ENCODE measurements at regions not wholly inside any gene's neighbourhood (a gene's known extent, or its start where the extent isn't known, plus 50 kb on each side); places are given as distances from the start of the nearest gene placed in this dataset.

DNA sequence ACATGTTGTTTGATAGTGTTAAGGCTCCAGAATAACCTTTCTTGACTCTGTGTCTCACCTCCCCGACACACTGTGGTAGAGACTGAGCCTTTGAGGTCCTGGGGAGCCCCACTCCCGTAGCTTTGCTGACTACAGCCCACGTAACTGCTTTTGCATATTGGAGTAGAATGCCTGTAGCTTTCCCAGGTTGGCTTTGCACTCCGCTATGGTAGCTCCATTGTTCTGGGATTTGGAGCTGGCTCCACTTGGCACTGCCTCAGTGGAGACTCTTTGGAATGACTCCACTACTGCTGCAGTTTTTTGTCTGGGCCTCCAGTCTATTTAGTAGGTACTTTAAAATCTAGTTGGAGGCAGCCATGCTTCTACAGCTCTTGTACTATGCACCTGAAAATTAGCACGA lies 56.2 kb upstream of the ANXA1 start:
- H3K27me3 Mint-ChIP-seq, result no peaks in the 10 kb centered on the region
- no peak overlapping the region for H3K4me3 Mint-ChIP-seq
- CTCF ChIA-PET, result interaction anchor here (1.3 kb wide), 1 partner anchor 12 kb away, joined by 4 read pairs; no protein-coding TSS in a partner anchor
- no peak overlapping the region for H3K4me3 ChIP-seq (ENCODE audit: low read length)
- ATAC-seq (ENCODE audit: poor library complexity) (no peak), DNase-seq (no peak)
- POLR2A ChIA-PET, result interaction anchor here (0.8 to 1.1 kb wide), 2 partner anchors 15 to 19 kb away, joined by 3 read pairs; no protein-coding TSS in a partner anchor
- no peaks in the 10 kb centered on the region for H3K36me3 ChIP-seq (ENCODE audit: insufficient read depth, low read length)
- intact Hi-C loops (cut with DNase I, micrococcal nuclease), result no loop called here
- no peaks in the 10 kb centered on the region for H3K4me1 ChIP-seq (ENCODE audit: insufficient read depth, low read length)
- no peaks in the 10 kb centered on the region for H3K27me3 ChIP-seq (ENCODE audit: control insufficient read depth in 1 of 2, insufficient read depth in 2 of 2, low read length in 2 of 2)
- H3K9me3 ChIP-seq (ENCODE audit: control insufficient read depth in 1 of 2, insufficient read depth in 1 of 2, low read length in 2 of 2), result no peaks in the 10 kb centered on the region
- H3K27ac ChIP-seq (ENCODE audit: low read depth in 1 of 2, low read length in 2 of 2), result no peak overlapping the region
- TF ChIP-seq, protein P1, sequence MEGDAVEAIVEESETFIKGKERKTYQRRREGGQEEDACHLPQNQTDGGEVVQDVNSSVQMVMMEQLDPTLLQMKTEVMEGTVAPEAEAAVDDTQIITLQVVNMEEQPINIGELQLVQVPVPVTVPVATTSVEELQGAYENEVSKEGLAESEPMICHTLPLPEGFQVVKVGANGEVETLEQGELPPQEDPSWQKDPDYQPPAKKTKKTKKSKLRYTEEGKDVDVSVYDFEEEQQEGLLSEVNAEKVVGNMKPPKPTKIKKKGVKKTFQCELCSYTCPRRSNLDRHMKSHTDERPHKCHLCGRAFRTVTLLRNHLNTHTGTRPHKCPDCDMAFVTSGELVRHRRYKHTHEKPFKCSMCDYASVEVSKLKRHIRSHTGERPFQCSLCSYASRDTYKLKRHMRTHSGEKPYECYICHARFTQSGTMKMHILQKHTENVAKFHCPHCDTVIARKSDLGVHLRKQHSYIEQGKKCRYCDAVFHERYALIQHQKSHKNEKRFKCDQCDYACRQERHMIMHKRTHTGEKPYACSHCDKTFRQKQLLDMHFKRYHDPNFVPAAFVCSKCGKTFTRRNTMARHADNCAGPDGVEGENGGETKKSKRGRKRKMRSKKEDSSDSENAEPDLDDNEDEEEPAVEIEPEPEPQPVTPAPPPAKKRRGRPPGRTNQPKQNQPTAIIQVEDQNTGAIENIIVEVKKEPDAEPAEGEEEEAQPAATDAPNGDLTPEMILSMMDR (IDR thresholded peaks at IDR 0.05), result no peak
- peaks cover 5% of the 10 kb centered on the region for H3K4me1 Mint-ChIP-seq (ENCODE audit: low read depth)
- H3K9me3 Mint-ChIP-seq, result no peaks in the 10 kb centered on the region
- H3K36me3 Mint-ChIP-seq (ENCODE audit: low read depth), result no peaks in the 10 kb centered on the region
- H3K27ac Mint-ChIP-seq, result no peak overlapping the region

DNA sequence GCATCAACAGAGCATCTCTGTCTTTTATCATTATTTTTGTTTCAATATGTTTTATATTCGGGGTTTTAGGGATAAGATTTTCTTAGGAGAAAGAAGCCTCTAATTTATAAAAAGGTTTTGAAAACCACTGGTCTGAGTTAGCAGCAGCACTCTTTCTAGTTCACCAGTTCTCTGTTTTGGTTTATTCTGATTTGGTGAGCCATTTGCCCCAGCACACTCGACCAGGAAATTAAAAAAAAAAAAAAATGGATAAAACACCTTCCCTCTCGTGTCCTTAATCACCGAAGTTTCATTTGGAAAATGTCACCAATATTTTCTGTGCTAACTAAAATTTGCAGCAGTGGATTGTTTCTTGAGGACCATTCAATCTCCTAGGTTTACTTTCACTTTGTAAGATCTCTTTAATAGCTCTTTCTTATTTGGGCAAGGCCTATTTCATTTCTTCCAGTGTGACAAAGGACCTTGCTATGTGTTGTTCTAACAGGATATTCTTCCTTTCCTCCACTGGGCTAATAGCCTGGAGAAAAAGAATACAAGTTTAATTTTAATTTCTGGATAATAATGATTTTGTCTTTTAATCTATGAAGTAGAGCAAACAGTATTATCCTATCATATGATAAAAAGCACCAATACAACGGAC lies 57.8 kb upstream of the ANXA1 start:
- Histone ChIP-seq H3K4me3 (ENCODE audit: low read length) (no peak overlapping the region), H3K4me1 (ENCODE audit: insufficient read depth, low read length) (no peaks in the 10 kb centered on the region), H3K36me3 (ENCODE audit: insufficient read depth, low read length) (no peaks in the 10 kb centered on the region), H3K27me3 (ENCODE audit: control insufficient read depth in 1 of 2, insufficient read depth in 2 of 2, low read length in 2 of 2) (peaks cover 0 to 3% of the 10 kb centered on the region in 2 experiments), H3K9me3 (ENCODE audit: control insufficient read depth in 1 of 2, insufficient read depth in 1 of 2, low read length in 2 of 2) (no peaks in the 10 kb centered on the region), H3K27ac (ENCODE audit: low read depth in 1 of 2, low read length in 2 of 2) (no peak overlapping the region)
- no peaks in the 10 kb centered on the region for H3K27me3 Mint-ChIP-seq
- H3K27ac Mint-ChIP-seq, result no peak overlapping the region
- no peak for DNase-seq
- H3K36me3 Mint-ChIP-seq (ENCODE audit: low read depth), result no peaks in the 10 kb centered on the region
- no peaks in the 10 kb centered on the region for H3K9me3 Mint-ChIP-seq
- intact Hi-C loops (cut with DNase I, micrococcal nuclease), result no loop called here
- peaks cover 5% of the 10 kb centered on the region for H3K4me1 Mint-ChIP-seq (ENCODE audit: low read depth)
- ChIA-PET POLR2A (interaction anchor here (1.1 kb wide), 1 partner anchor 1078 kb away, joined by 3 read pairs; no protein-coding TSS in a partner anchor), CTCF (interaction anchor here (0.7 to 2.2 kb wide), 2 partner anchors 14 to 108 kb away, joined by 3 to 6 read pairs; no protein-coding TSS in a partner anchor)
- TF ChIP-seq, protein P1 (IDR thresholded peaks at IDR 0.05), result no peak
- no peak for ATAC-seq (ENCODE audit: poor library complexity)
- peak overlapping the region; percentile 25 for H3K4me3 Mint-ChIP-seq

DNA sequence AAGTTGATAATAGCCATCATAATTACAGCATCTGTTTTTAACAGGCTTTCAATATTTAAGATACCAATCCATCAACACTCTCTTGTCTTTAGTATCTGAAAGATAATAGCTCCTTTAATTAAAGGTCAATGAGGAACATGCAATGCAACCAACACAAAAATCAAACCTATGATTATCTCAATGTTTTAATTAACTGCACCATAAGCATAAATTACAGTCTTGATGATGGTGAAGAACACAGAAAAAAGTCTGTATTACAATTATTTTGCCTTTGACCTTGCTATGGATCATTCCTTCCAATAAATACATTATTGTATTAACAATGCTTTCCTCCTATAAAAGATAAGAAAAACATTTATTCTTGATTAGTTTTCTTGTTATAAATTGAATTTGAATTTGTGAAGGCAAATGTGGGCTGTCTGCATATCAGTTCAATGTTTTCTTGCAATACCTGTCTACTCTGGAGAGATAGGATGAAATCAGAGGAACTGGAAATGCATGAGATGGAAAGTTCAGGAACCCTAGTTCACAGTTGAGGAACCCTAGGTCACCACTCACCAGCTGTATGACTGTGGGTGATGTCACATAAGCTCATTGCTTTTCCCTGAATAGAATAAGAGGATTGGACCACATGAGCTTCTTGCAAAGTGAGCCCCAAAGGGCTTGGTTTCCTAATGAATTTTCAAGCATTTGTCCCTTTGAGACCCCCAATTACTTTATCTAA lies 58.5 kb upstream of the ANXA1 start:
- POLR2A ChIA-PET, result no interaction called here
- H3K4me1 Mint-ChIP-seq (ENCODE audit: low read depth), result peaks cover 5% of the 10 kb centered on the region

More for the DNA sequence above, 58.5 kb upstream of the ANXA1 start:
- DNase-seq (no peak), ATAC-seq (ENCODE audit: poor library complexity) (no peak)
- no peaks in the 10 kb centered on the region for H3K4me1 ChIP-seq (ENCODE audit: insufficient read depth, low read length)
- Mint-ChIP-seq H3K4me3 (no peak overlapping the region), H3K9me3 (no peaks in the 10 kb centered on the region), H3K27me3 (peaks cover 5% of the 10 kb centered on the region), H3K27ac (no peak overlapping the region), H3K36me3 (ENCODE audit: low read depth) (no peaks in the 10 kb centered on the region)
- CTCF ChIA-PET, result interaction anchor here (2.2 kb wide), 1 partner anchor 14 kb away, joined by 6 read pairs; no protein-coding TSS in a partner anchor
- H3K27ac ChIP-seq (ENCODE audit: low read depth in 1 of 2, low read length in 2 of 2), result no peak overlapping the region
- no peak overlapping the region for H3K4me3 ChIP-seq (ENCODE audit: low read length)
- no peaks in the 10 kb centered on the region for H3K36me3 ChIP-seq (ENCODE audit: insufficient read depth, low read length)
- TF ChIP-seq, protein P1 (IDR thresholded peaks at IDR 0.05), result no peak
- peaks cover 0 to 3% of the 10 kb centered on the region in 2 experiments for H3K27me3 ChIP-seq (ENCODE audit: control insufficient read depth in 1 of 2, insufficient read depth in 2 of 2, low read length in 2 of 2)
- no peaks in the 10 kb centered on the region for H3K9me3 ChIP-seq (ENCODE audit: control insufficient read depth in 1 of 2, insufficient read depth in 1 of 2, low read length in 2 of 2)
- intact Hi-C loops (cut with DNase I, micrococcal nuclease), result no loop called here
